Heart right ventricle (tissue), 16 donors: ENCODE measurements at regions not wholly inside any gene's neighbourhood (a gene's known extent, or its start where the extent isn't known, plus 50 kb on each side); places are given as distances from the start of the nearest gene placed in this dataset.

Experiments used
- ATAC-seq, 8 donors: fragments of 200-7000 bp; cut with Tn5 transposase; one replicate each; pipeline ENCODE4 v1.9.1; 2020; ENCODE audit warnings: mild to moderate bottlenecking in 8 of 8, moderate library complexity in 8 of 8, moderate number of reproducible peaks in 1 of 8
- DNase-seq, 2 donors: peaks; one replicate each; pipeline ENCODE4 v3.0.0-alpha.2; 2020
- H3K27ac ChIP-seq, 10 donors: fragments of 200-600 bp; sonication (generic) in 2 of 10; one replicate each; pipeline versions ENCODE4 v1.5.0 to v1.8.0; 2020 to 2022; ENCODE audit warnings: mild to moderate bottlenecking in 3 of 10
- H3K27me3 ChIP-seq, 7 donors: fragments of 200-600 bp; one replicate each; pipeline ENCODE4 v1.8.0; 2021 to 2022; ENCODE audit warnings: mild to moderate bottlenecking in 2 of 7
- H3K36me3 ChIP-seq, 9 donors: fragments of 200-600 bp; sonication (generic) in 1 of 9; one replicate each; pipeline versions ENCODE4 v1.5.0 to v1.8.0; 2020 to 2022; ENCODE audit warnings: mild to moderate bottlenecking in 2 of 9
- H3K4me1 ChIP-seq, 9 donors: fragments of 200-600 bp; sonication (generic) in 1 of 9; one replicate each; pipeline versions ENCODE4 v1.5.0 to v1.8.0; 2020 to 2022; ENCODE audit warnings: mild to moderate bottlenecking in 4 of 9
- H3K4me3 ChIP-seq, 10 donors: fragments of 200-600 bp; sonication (generic) in 2 of 10; one replicate each; pipeline versions ENCODE4 v1.5.0 to v1.8.0; 2020 to 2022; ENCODE audit warnings: mild to moderate bottlenecking in 7 of 10, moderate library complexity in 2 of 10
- H3K9me3 ChIP-seq, 11 donors: fragments of 200-600 bp in 10 of 11; sonication (generic) in 2 of 11; one replicate each; pipeline versions ENCODE4 v1.5.0 to v1.8.0; 2013 to 2022; ENCODE audit warnings: mild to moderate bottlenecking in 2 of 11, control low read depth in 1 of 11, moderate library complexity in 1 of 11
- CTCF ChIP-seq, 9 donors: fragments of 200-600 bp; sonication (generic) in 2 of 9; IDR thresholded peaks; one replicate each; pipeline versions ENCODE4 v1.5.0 to v1.8.0; 2021 to 2022; ENCODE audit warnings: antibody characterized with exemption in 9 of 9, mild to moderate bottlenecking in 5 of 9, moderate library complexity in 1 of 9
- WGBS, 2 donors: extraction: QIAGEN DNeasy Blood & Tissue Kit; methylation state at CpG; one replicate each; pipeline ENCODE4 v1.1.7; 2013; ENCODE audit warnings: inconsistent platforms in 1 of 2; 5-methylcytosine and 5-hydroxymethylcytosine counted together
- intact Hi-C, 10 donors: fragments of 100-400 bp; cut with DNase I; formaldehyde crosslinking; loops; one replicate each; pipeline versions ENCODE4 v1.11.1 to v1.14.2; 2022
- donor health status: Arrhythmogenic right ventricular cardiomyopathy.
- donor health status: ischemic (EF 13 %, LVEDD 7.1; RV severe dilation, severe dysfunction).
- donor health status: healthy with polysubstance abuse.
- donor health status: DM: no; HTN: yes; CAD: no.
- donor health status: DM: no; HTN: no; CAD: no.
- donor health status: ischemic (EF 25% LVEDD 6.9; RV normal size, moderate dysfunction).
- donor health status: ischemic (EF 25% LVEDD 5.7; RV mildly dilated, moderate dysfunction).
- donor health status: healthy.
- donor health status: DM: yes; HTN: yes; CAD: no.
- donor health status: Ischemic cardiomyopathy.
- donor health status: ischemic (EF 35%, LVEDD 5.7; RV mildly dilated, moderate dysfunction).
- donor health status: nonischemic (EF 11% LVEDD 7.7; RV severe dilation, severe dysfunction).
- donor health status: DM: yes; HTN: yes; CAD: no.
- donor health status: PGD.
- donor health status: ischemic (EF 29% LVEDD 5.4; RV normal size, mild dysfunction).
- donor health status: nonischemic (EF 23%, LVEDD 6.1; RV moderate dilation, normal function).

GRCh38 chr9:111106202-111106601 lies 67.9 kb upstream of the LPAR1 start:
- WGBS, 2 donors = 64 to 65% methylated on average over 6 of the region's 6 CpGs
- Histone ChIP-seq H3K36me3 (no peaks in the 10 kb centered on the region), H3K4me3 (no peak overlapping the region), H3K27me3 (no peaks in the 10 kb centered on the region), H3K4me1 (peaks cover 0 to 8% (median 0%) of the 10 kb centered on the region in 9 donors), H3K27ac (no peak overlapping the region), H3K9me3 (no peaks in the 10 kb centered on the region)
- no peak for TF ChIP-seq CTCF (IDR thresholded peaks at IDR 0.05)
- intact Hi-C loops = no loop called here
- DNase-seq (no peak), ATAC-seq (no peak)

- peaks cover 0 to 4% (median 0%) of the 10 kb centered on the region in 7 donors for H3K27me3 ChIP-seq
Observed at GRCh38 chr9:111102793-111103464, 64.7 kb upstream of the LPAR1 start.

GRCh38 chr9:111099199-111100008 lies 61.1 kb upstream of the LPAR1 start:
- 51 to 52% methylated on average over 9 of the region's 9 CpGs for WGBS, 2 donors
- Histone ChIP-seq H3K36me3 (no peaks in the 10 kb centered on the region), H3K4me1 (peaks cover 0 to 11% (median 4%) of the 10 kb centered on the region in 9 donors), H3K27me3 (peaks cover 0 to 6% (median 0%) of the 10 kb centered on the region in 7 donors), H3K9me3 (no peaks in the 10 kb centered on the region), H3K27ac (no peak overlapping the region), H3K4me3 (no peak overlapping the region)
- no peak for TF ChIP-seq CTCF (IDR thresholded peaks at IDR 0.05)
- intact Hi-C loops = no loop called here
- ATAC-seq (no peak), DNase-seq (no peak)

More at GRCh38 chr9:111102793-111103464, 64.7 kb upstream of the LPAR1 start:
- Histone ChIP-seq H3K27ac (peak overlapping the region in 4 of 10 donors; percentile 5 to 25 (median 19)), H3K9me3 (no peaks in the 10 kb centered on the region), H3K4me1 (no peaks in the 10 kb centered on the region), H3K4me3 (no peak overlapping the region), H3K36me3 (no peaks in the 10 kb centered on the region)
- 50 to 52% methylated on average over 4 of the region's 4 CpGs for WGBS, 2 donors
- no peak for TF ChIP-seq CTCF (IDR thresholded peaks at IDR 0.05)
- ATAC-seq (peak in 7 of 8 donors; percentile 17 to 83 (median 68)), DNase-seq (no peak)
- intact Hi-C loops = no loop called here

GRCh38 chr9:111098093-111098492 lies 59.8 kb upstream of the LPAR1 start:
- Histone ChIP-seq H3K27me3 (peaks cover 0 to 6% (median 0%) of the 10 kb centered on the region in 7 donors), H3K27ac (no peak overlapping the region), H3K9me3 (no peaks in the 10 kb centered on the region), H3K4me1 (peaks cover 0 to 18% (median 7%) of the 10 kb centered on the region in 9 donors), H3K4me3 (no peak overlapping the region), H3K36me3 (no peaks in the 10 kb centered on the region)
- no peak for TF ChIP-seq CTCF (IDR thresholded peaks at IDR 0.05)
- DNase-seq (no peak), ATAC-seq (no peak)
- WGBS, 2 donors = 78 to 82% methylated on average over 4 of the region's 4 CpGs
- intact Hi-C loops = no loop called here
